SK-N-MC (cell line): ENCODE measurements at regions not wholly inside any gene's neighbourhood (a gene's known extent, or its start where the extent isn't known, plus 50 kb on each side); places are given as distances from the start of the nearest gene placed in this dataset.

Source experiments
- EZH2 ChIP-seq: fragments of 200-600 bp; sonication (generic); IDR thresholded peaks from one replicate; pipeline ENCODE4 v1.6.1; 2017; ENCODE audit warnings: antibody characterized with exemption
- POLR2AphosphoS5 ChIP-seq: IDR thresholded peaks from 2 replicates; pipeline ENCODE4 v1.6.1; 2012; ENCODE audit warnings: mild to moderate bottlenecking, low read depth, low read length, borderline replicate concordance

GRCh38 chr18:30288662-30289414 lies 753.7 kb downstream of the DSC3 start:
- TF ChIP-seq EZH2 = no peak
- TF ChIP-seq POLR2AphosphoS5 = no peak
